NCI-H1694 treated with DMSO at 0.1 percent for 48 hours (cell line): ENCODE measurements at regions not wholly inside any gene's neighbourhood (a gene's known extent, or its start where the extent isn't known, plus 50 kb on each side); places are given as distances from the start of the nearest gene placed in this dataset.
"Not testable (repeated sequence)": the region's sequence is repeated elsewhere in the genome, so short reads cannot be mapped to it uniquely, and the experiment has no call there.

Experiments used
- DNase-seq: peaks from one replicate; lab custom pipeline; 2025; lab: John Stamatoyannopoulos, UW

- no peak for DNase-seq
Measured at GRCh38 chr6:27106382-27106781, 141.1 kb upstream of the PRSS16 start.

- DNase-seq, result no peak
Measured at GRCh38 chr6:27111743-27112142, 135.8 kb upstream of the PRSS16 start.

- no peak for DNase-seq
Measured at GRCh38 chr6:27112974-27113373, 134.5 kb upstream of the PRSS16 start.

GRCh38 chr6:27119329-27119728 is 128.2 kb upstream of the PRSS16 start:
- no peak for DNase-seq

- no peak for DNase-seq
Measured at GRCh38 chr6:27119761-27120160, 127.7 kb upstream of the PRSS16 start.

GRCh38 chr6:27121640-27122039 is 125.9 kb upstream of the PRSS16 start:
- DNase-seq, result no peak

GRCh38 chr6:27124252-27124657 is 123.2 kb upstream of the PRSS16 start:
- no peak for DNase-seq

GRCh38 chr6:27126046-27126814 is 121.3 kb upstream of the PRSS16 start:
- no peak for DNase-seq

GRCh38 chr6:27126815-27127537 is 120.5 kb upstream of the PRSS16 start:
- DNase-seq, result peak; percentile 65

GRCh38 chr6:27127874-27128273 is 119.6 kb upstream of the PRSS16 start:
- not testable (repeated sequence) for DNase-seq

- DNase-seq, result no peak
Measured at GRCh38 chr6:27128311-27129094, 119.0 kb upstream of the PRSS16 start.

- DNase-seq, result no peak
Measured at GRCh38 chr6:27129095-27129815, 118.2 kb upstream of the PRSS16 start.

GRCh38 chr6:27129917-27130316 is 117.6 kb upstream of the PRSS16 start:
- no peak for DNase-seq

GRCh38 chr6:27130668-27131428 is 116.7 kb upstream of the PRSS16 start:
- DNase-seq, result no peak

GRCh38 chr6:27132282-27132531 is 115.3 kb upstream of the PRSS16 start:
- not testable (repeated sequence) for DNase-seq

GRCh38 chr6:27132532-27133280 is 114.8 kb upstream of the PRSS16 start:
- peak; percentile 97 for DNase-seq

- DNase-seq, result peak; percentile 12
Measured at GRCh38 chr6:27133281-27134227, 113.9 kb upstream of the PRSS16 start.

- no peak for DNase-seq
Measured at GRCh38 chr6:27135087-27135657, 112.3 kb upstream of the PRSS16 start.

- DNase-seq, result no peak
Measured at GRCh38 chr6:27136077-27136644, 111.3 kb upstream of the PRSS16 start.
